ENCODE measurements at regions not wholly inside any gene's neighbourhood (a gene's known extent, or its start where the extent isn't known, plus 50 kb on each side); places are given as distances from the start of the nearest gene placed in this dataset.

- TF ChIP-seq CTCF (conservative IDR thresholded peaks at IDR 0.05; ENCODE audit: low read length) (no peak), EZH2phosphoT487 (IDR thresholded peaks at IDR 0.05; ENCODE audit: borderline replicate concordance) (no peak)
These were observed 150.5 kb upstream of the GPR26 start for GRCh38 chr10:123515661-123516060.
